ENCODE measurements at regions not wholly inside any gene's neighbourhood (a gene's known extent, or its start where the extent isn't known, plus 50 kb on each side); places are given as distances from the start of the nearest gene placed in this dataset.

GRCh38 chr6:109920911-109921310, 57.2 kb upstream of the GPR6 start:
- no peak for DNase-seq

- no peak for DNase-seq
These were observed 55.3 kb upstream of the GPR6 start for GRCh38 chr6:109922851-109923250.

- DNase-seq: no peak
These were observed 53.0 kb upstream of the GPR6 start for GRCh38 chr6:109925075-109925474.

- no peak for DNase-seq
These were observed 51.1 kb upstream of the GPR6 start for GRCh38 chr6:109927052-109927451.

Data from NCI-H69 (cell line).